Neural cell (in vitro differentiated cells): ENCODE measurements at regions not wholly inside any gene's neighbourhood (a gene's known extent, or its start where the extent isn't known, plus 50 kb on each side); places are given as distances from the start of the nearest gene placed in this dataset.

Experiments
- H2AFZ ChIP-seq: fragments of 200-600, 300-800 bp; sonication (generic), shearing (Covaris generic); 2 replicates; pipeline ENCODE4 v1.6.0; 2014; ENCODE audit warnings: low read depth, mild to moderate bottlenecking, antibody characterized with exemption, low read length, moderate library complexity
- H3F3A ChIP-seq: fragments of 200-600 bp; shearing (Covaris generic); 2 replicates; pipeline ENCODE4 v1.6.1; 2016; ENCODE audit warnings: mild to moderate bottlenecking, moderate library complexity, mixed read lengths, antibody characterized with exemption, low read length; ENCODE audit not compliant: insufficient read depth, poor library complexity, severe bottlenecking
- H3K27ac ChIP-seq: fragments of 200-600, 300-800 bp; sonication (generic), shearing (Covaris generic); 2 replicates; pipeline ENCODE4 v1.5.1; 2014; ENCODE audit warnings: mild to moderate bottlenecking, low read length, moderate library complexity
- H3K27me3 ChIP-seq: fragments of 300-800, 200-600 bp; sonication (generic), shearing (Covaris generic); 2 replicates; pipeline ENCODE4 v1.6.0; 2014; ENCODE audit warnings: mild to moderate bottlenecking, low read depth, low read length, moderate library complexity; ENCODE audit not compliant: insufficient read depth
- H3K36me3 ChIP-seq: fragments of 300-800, 200-600 bp; sonication (generic), shearing (Covaris generic); 2 replicates; pipeline ENCODE4 v1.5.1; 2014; ENCODE audit warnings: mild to moderate bottlenecking, antibody characterized with exemption, low read length, moderate library complexity; ENCODE audit not compliant: insufficient read depth
- H3K4me2 ChIP-seq: fragments of 300-800, 200-600 bp; sonication (generic), shearing (Covaris generic); 2 replicates; pipeline ENCODE4 v1.6.0; 2014; ENCODE audit warnings: mild to moderate bottlenecking, low read length
- H3K4me3 ChIP-seq: fragments of 300-800, 200-600 bp; sonication (generic), shearing (Covaris generic); 2 replicates; pipeline ENCODE4 v1.5.1; 2014; ENCODE audit warnings: mild to moderate bottlenecking, low read length, moderate library complexity
- H3K79me2 ChIP-seq: fragments of 200-600 bp; shearing (Covaris generic); replicated peaks from 2 replicates; pipeline ENCODE4 v1.6.0; 2014; ENCODE audit warnings: mild to moderate bottlenecking, low read length, moderate library complexity; ENCODE audit not compliant: insufficient read depth
- H3K9ac ChIP-seq: fragments of 300-800, 200-600 bp; sonication (generic), shearing (Covaris generic); 2 replicates; pipeline ENCODE4 v1.6.1; 2016; ENCODE audit warnings: mild to moderate bottlenecking, low read length, mixed read lengths
- H3K9me2 ChIP-seq: fragments of 200-600 bp; shearing (Covaris generic); 2 replicates; pipeline ENCODE4 v1.6.1; 2016; ENCODE audit warnings: mild to moderate bottlenecking, low read length, mixed read lengths; ENCODE audit not compliant: insufficient read depth
- H3K9me3 ChIP-seq: fragments of 200-600, 300-800 bp; sonication (generic), shearing (Covaris generic); 2 replicates; pipeline ENCODE4 v1.6.1; 2016; ENCODE audit warnings: mild to moderate bottlenecking, mixed run types, low read length, moderate library complexity, mixed read lengths
- H4K20me1 ChIP-seq: fragments of 200-600 bp; shearing (Covaris generic); 2 replicates; pipeline ENCODE4 v1.6.1; 2016; ENCODE audit warnings: mild to moderate bottlenecking, mixed run types; ENCODE audit not compliant: insufficient read depth
- CTCF ChIP-seq: fragments of 450-650 bp; IDR thresholded peaks from 2 replicates; pipeline ENCODE4 v1.5.1; 2014; ENCODE audit warnings: antibody characterized with exemption, mild to moderate bottlenecking, moderate library complexity; ENCODE audit not compliant: poor library complexity, severe bottlenecking
- EP300 ChIP-seq: fragments of 450-650 bp; conservative IDR thresholded peaks from 2 replicates; pipeline ENCODE4 v1.6.1; 2014; ENCODE audit warnings: antibody characterized with exemption, mild to moderate bottlenecking, moderate library complexity; ENCODE audit not compliant: poor library complexity, severe bottlenecking
- EZH2 ChIP-seq: fragments of 200-600, 300-800 bp; shearing (Covaris generic), sonication (generic); IDR thresholded peaks from 2 replicates; pipeline ENCODE4 v1.6.1; 2014; ENCODE audit warnings: antibody characterized with exemption, low read length, borderline replicate concordance, mild to moderate bottlenecking; ENCODE audit not compliant: insufficient read depth, poor library complexity, severe bottlenecking
- MXI1 ChIP-seq: fragments of 450-650 bp; conservative IDR thresholded peaks from 2 replicates; pipeline ENCODE4 v1.6.1; 2014; ENCODE audit warnings: antibody characterized with exemption, mild to moderate bottlenecking; ENCODE audit not compliant: poor library complexity, severe bottlenecking
- POLR2AphosphoS5 ChIP-seq: IDR thresholded peaks from 2 replicates; pipeline ENCODE4 v1.6.1; 2012
- RAD21 ChIP-seq: fragments of 450-650 bp; conservative IDR thresholded peaks from 2 replicates; pipeline ENCODE4 v1.6.1; 2014; ENCODE audit warnings: antibody characterized with exemption, mild to moderate bottlenecking, moderate library complexity
- REST ChIP-seq: IDR thresholded peaks from 2 replicates; pipeline ENCODE4 v1.6.1; 2012; ENCODE audit warnings: borderline replicate concordance
- SMC3 ChIP-seq: fragments of 450-650 bp; conservative IDR thresholded peaks from 2 replicates; pipeline ENCODE4 v1.6.1; 2014; ENCODE audit warnings: antibody characterized with exemption, mild to moderate bottlenecking, moderate library complexity; ENCODE audit not compliant: poor library complexity
- TAF1 ChIP-seq: IDR thresholded peaks from 2 replicates; pipeline ENCODE4 v1.6.1; 2012; ENCODE audit warnings: low read depth

GRCh38 chr17:70569128-70569527 is 399.8 kb downstream of the KCNJ2 start:
- no peak overlapping the region for H3K4me2 ChIP-seq
- H3K27me3 ChIP-seq = no peaks in the 10 kb centered on the region
- H4K20me1 ChIP-seq = no peaks in the 10 kb centered on the region
- no peak overlapping the region for H3K27ac ChIP-seq
- H3K36me3 ChIP-seq = no peaks in the 10 kb centered on the region
- no peaks in the 10 kb centered on the region for H3K9me2 ChIP-seq
- no peaks in the 10 kb centered on the region for H3F3A ChIP-seq
- no peak overlapping the region for H3K4me3 ChIP-seq
- H3K9me3 ChIP-seq = no peaks in the 10 kb centered on the region
- no peak overlapping the region for H3K9ac ChIP-seq
- TF ChIP-seq REST (no peak), MXI1 (no peak), TAF1 (no peak), EZH2 (no peak), SMC3 (no peak), RAD21 (no peak), EP300 (no peak), POLR2AphosphoS5 (no peak), CTCF (no peak)
- H3K79me2 ChIP-seq = no peaks in the 10 kb centered on the region
- H2AFZ ChIP-seq = no peak overlapping the region

GRCh38 chr17:70577456-70577855 is 408.1 kb downstream of the KCNJ2 start:
- no peaks in the 10 kb centered on the region for H3K36me3 ChIP-seq
- no peak overlapping the region for H3K4me2 ChIP-seq
- TF ChIP-seq POLR2AphosphoS5 (no peak), EP300 (no peak), SMC3 (no peak)
- no peaks in the 10 kb centered on the region for H3K79me2 ChIP-seq
- no peak overlapping the region for H3K9ac ChIP-seq
- no peaks in the 10 kb centered on the region for H4K20me1 ChIP-seq
- no peaks in the 10 kb centered on the region for H3K27me3 ChIP-seq
- H3K9me2 ChIP-seq = no peaks in the 10 kb centered on the region
- H3K9me3 ChIP-seq = no peaks in the 10 kb centered on the region
- no peak overlapping the region for H2AFZ ChIP-seq
- peak overlapping the region; percentile 64 for H3K27ac ChIP-seq
- no peak overlapping the region for H3K4me3 ChIP-seq
- no peaks in the 10 kb centered on the region for H3F3A ChIP-seq

- Histone ChIP-seq H4K20me1 (no peaks in the 10 kb centered on the region), H2AFZ (no peak overlapping the region)
Observed at GRCh38 chr17:70581459-70581858, 412.1 kb downstream of the KCNJ2 start.

More at GRCh38 chr17:70581459-70581858, 412.1 kb downstream of the KCNJ2 start:
- H3K27me3 ChIP-seq = no peaks in the 10 kb centered on the region
- H3F3A ChIP-seq = no peaks in the 10 kb centered on the region
- H3K9ac ChIP-seq = no peak overlapping the region
- H3K9me3 ChIP-seq = no peaks in the 10 kb centered on the region
- H3K4me3 ChIP-seq = no peak overlapping the region
- H3K27ac ChIP-seq = no peak overlapping the region
- no peaks in the 10 kb centered on the region for H3K79me2 ChIP-seq
- no peaks in the 10 kb centered on the region for H3K9me2 ChIP-seq
- H3K4me2 ChIP-seq = no peak overlapping the region
- TF ChIP-seq SMC3 (no peak), POLR2AphosphoS5 (no peak), EP300 (no peak), CTCF (no peak), TAF1 (no peak), REST (no peak), MXI1 (no peak), EZH2 (no peak), RAD21 (no peak)
- no peaks in the 10 kb centered on the region for H3K36me3 ChIP-seq
